RKO (cell line): ENCODE measurements at regions not wholly inside any gene's neighbourhood (a gene's known extent, or its start where the extent isn't known, plus 50 kb on each side); places are given as distances from the start of the nearest gene placed in this dataset.

ENCODE experiments used
- DNase-seq: peaks from one replicate; pipeline ENCODE4 v3.0.0-alpha.2; 2016; ENCODE audit warnings: low spot score

DNA sequence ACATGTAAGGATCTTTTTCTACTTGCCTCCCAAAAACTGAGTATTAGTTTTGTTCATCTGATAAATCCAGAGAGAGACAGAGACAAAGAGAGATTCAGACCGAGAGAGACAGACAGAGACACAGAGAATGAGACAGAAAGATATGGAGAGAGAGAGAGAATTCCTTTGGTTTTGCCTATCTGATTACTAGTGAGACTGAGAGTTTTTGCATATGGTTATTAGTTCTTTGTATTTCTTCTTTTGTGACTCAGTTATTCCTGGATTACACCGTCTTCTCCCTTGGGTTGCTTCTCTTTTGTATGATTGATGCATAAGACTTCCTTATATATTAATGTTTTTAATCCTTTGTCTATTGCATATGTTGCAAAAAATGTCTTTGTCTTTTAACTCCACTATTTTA lies 91.2 kb upstream of the SPATA31C2 start:
- no peak for DNase-seq

DNA sequence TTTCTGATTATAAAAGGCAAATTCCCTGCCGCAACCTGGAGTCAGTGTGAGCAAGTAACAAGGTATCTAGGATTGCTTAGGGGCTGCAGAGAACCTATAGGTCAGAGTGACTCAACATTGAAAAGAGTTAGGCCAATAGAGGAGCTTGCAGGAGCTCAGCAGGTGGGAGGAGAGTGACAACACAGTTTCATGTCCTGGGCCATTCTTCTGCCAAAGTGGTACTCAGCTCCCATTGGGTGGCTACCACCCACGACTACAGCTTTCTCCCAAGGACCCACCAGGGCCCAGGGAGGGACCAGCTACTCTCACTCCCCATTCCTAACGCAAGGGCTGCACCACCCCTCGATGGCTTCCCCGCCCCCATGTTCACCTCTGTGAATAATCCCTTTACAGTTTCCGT lies 86.7 kb upstream of the SPATA31C2 start:
- no peak for DNase-seq

DNA sequence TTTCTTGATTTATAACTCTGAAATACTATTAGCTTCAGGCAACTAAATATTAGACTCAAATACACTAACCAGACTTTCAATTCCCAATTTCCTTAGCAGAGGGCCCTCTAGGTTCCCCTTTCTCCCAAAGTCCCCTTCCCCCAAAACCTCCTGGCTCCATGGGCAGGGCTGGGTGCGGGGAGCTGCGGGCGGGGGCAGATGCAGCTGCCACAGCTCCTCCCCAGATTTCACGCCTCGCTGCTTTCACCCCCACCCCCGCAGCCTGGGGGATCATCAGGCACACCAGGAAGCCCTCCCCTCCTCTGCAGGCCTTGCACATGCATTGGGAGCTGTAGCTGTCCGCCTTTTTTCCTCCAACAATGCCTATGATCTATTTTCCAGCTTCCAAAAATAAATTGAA lies 82.8 kb upstream of the SPATA31C2 start:
- no peak for DNase-seq

DNA sequence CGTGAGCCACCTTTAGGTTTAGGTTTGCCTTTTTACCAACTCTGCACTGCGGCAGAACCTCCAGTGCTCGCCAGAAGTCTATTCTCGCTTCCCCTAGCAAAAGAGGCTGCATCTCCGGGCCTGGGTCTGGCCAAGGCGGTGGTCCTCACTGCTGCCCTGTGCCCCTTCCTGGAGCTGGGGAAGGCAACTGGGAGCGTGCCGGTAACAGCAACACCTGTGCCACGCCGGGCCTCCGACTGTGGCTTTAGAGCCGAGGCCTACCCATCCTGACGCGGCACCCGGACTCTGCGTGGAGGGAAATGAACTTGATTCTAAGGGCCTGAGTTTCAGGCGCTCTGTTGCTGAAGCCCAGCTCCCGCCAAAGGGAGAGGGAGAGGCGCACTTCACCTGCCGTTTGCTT lies 82.4 kb upstream of the SPATA31C2 start:
- no peak for DNase-seq

DNA sequence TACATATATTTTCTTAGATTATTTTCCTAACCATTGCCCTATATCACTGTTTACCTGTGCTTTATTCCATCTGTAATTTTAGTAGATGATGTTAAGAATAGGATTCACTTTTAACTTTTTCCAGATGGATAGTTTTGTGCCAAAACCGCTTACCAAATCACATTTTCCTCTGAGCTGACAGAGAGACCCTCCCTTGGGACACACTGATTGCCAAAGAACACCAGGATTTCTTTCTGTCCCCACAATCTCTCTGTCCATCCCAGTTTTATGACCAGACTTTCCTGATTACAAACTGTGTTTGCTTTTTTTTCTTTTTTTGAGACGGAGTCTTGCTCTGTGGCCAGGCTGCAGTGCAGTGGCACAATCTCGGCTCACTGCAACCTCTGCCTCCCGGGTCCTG lies 81.3 kb upstream of the SPATA31C2 start:
- DNase-seq, result no peak

DNA sequence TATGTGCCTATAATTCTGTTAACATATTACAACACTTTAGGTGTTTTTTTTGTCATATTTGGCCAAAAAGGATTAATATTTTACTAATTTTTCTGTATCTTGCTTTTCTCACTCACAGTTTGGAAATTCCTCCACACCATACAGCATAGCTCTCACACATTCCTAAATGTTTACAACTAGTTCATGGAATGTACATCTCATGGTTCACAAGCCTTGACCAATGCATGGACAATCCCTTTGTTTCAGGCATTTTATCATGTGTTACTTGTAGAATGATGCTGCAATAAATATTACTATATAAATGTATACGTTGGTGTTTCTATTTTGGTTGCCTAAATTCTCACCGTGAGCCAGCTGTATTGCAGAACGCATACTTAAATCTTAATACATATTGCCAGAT lies 80.5 kb upstream of the SPATA31C2 start:
- no peak for DNase-seq

DNA sequence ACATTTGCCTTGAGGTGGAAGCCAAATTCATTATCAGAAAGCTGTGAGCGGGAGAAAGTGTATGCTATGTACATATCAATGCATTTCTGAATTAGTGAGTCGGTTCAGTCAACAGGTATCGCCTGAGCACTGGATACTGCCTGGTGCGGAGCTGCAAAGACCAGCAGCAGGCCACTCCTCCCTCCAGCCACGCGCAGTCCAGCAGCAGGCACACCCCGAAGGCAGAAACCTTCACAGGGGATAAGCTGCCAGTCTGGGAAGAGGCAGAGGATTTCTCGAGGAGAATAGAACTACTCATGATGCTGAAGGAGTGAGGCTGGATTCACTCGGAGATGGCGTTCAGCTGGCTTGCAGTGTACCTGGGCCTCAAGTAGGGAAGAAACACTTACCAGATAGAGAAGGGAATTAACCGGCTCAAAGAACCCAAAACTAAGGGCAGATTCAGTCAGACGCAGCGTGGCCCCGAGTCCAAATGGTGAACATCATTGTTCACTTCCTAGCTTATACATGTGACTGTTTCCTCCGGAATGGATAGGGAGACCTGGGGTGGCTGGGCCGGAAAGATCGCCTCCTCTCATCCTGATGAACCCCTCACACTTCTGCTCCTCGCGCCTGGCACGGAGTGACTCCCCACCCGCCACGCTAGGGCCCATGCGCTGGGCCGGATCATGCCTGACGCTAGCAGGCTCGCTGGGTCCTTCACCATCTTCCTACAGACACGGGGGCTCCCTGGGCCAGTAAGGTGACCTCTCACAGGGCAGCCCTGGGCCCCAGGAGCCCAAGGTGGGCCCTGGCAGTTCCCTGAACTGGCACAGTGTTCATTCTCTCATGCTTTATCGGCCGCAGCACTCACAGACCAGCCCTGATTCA lies 78.1 kb upstream of the SPATA31C2 start:
- DNase-seq, result no peak

DNA sequence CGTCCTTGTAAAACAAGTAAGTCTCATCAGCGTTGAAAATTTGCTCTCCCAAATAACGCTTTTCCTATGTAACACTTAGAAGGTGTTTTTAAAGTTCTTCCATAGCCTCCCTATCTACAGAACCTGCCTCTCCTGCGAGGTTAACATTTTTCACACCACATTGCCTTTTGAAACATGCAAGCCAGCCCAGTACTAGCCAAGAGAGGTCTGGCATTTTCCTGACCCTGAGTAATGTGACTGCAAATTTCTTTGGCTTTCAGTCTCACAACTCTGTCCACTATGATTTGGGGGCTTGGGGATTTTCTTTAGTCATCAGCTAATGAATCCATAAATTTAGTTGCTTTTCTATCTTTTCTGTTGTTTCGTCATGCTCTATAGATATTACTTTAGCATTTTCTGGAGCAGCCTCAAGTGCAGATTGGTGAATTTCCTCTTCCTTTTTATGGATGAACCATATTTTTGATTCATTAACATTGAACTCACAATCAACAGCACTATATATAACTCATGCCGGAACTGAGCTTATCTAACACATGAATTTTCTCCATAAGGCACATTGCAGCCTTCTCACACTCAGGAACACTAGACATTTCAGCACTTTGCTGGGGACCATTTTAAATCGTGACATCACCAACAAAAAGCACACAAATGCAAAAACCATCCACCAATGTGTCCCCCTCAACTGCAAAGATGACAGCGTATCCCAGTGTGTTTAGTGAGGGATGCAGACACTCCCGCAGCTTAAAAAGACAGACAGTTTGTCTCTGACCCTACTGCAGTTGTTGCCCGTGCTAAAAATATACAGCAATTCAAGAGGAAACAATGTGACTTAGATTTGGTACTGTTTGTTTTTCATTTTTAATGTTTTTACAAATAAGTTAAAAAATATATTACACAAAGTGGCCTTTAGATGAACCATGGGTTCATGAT lies 77.2 kb upstream of the SPATA31C2 start:
- no peak for DNase-seq

DNA sequence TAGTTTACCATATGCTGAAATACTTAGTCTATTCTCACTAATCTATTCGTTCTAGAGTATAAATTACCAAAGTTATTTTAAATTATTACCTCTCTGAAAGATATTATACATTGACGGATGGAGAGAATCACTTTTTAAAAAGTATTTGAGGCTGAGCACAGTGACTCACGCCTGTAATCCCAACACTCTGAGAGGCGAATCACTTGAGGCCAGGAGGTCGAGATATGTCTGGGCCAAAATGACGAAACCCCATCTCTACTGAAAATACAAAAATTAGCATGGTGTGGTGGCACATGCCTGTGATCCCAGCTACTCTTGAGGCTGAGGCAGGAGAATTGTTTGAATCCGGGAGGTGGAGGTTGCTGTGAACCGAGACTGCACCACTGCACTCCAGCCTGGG lies 64.0 kb upstream of the SPATA31C2 start:
- DNase-seq, result no peak

DNA sequence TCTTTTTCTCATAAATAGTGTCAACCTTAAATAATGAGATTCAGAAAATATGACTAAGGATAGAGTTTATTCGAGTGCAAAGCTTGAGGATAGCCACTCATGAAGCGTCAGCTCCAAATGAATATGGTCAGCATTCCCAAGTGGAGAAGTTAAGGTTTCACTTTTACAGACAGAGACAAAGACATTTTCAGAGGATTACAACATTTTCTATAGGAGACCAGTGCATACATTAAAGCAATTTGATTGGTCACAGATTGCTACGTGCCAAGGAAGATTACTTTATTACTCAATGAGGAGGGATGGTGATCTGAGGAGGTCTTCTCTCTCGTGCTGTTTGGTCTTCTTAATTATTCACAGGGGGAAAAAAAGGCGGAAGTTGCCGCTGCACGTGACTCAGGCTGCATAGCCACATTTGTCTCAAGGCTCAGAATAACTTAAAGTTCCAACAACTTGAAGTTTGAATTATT lies 60.1 kb upstream of the SPATA31C2 start:
- no peak for DNase-seq

DNA sequence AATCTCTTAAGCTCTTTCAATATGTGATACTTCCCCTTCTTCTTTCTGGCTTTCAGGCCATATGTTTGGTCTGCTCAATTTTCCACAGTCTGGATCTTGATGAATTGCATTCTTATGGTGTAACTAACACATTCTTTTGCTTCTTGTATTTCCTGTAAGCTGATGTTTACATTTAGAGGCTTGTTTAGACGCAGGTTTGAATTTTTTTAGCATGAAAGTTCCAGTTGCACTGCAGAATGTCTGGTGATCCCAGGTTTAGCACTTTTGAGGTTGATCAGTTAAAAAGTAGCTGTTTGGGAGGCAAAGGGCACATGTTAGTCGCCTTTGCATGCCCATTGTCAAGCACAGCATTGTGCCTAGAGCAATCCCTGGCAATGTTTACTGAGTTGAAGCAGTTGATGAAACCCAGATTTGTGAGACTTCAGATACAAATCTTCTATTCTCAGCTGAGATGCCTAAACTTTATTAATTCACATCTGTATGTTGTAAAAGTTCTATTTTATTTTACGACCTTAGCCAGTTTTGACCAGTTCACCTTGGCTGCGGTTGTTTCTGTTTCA lies 59.6 kb upstream of the SPATA31C2 start:
- no peak for DNase-seq

DNA sequence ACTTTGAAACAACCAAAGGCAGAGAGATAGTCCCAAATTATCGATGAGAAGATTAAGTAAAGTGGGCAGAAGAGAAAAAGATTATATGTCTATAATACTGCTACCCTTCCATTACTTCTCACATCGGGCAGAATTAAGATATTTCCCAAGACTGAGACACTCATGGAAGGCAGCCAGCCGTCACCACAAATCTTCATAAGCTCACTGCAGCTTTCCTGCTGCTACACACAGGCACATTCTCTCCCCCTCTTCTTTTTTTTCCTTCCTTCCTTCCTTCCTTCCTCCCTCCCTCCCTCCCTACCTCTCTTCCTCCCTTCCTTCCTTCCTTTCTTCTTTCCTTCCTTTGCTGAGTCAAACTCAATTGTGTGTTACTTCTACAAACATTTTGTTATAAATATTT lies 58.7 kb upstream of the SPATA31C2 start:
- no peak for DNase-seq

DNA sequence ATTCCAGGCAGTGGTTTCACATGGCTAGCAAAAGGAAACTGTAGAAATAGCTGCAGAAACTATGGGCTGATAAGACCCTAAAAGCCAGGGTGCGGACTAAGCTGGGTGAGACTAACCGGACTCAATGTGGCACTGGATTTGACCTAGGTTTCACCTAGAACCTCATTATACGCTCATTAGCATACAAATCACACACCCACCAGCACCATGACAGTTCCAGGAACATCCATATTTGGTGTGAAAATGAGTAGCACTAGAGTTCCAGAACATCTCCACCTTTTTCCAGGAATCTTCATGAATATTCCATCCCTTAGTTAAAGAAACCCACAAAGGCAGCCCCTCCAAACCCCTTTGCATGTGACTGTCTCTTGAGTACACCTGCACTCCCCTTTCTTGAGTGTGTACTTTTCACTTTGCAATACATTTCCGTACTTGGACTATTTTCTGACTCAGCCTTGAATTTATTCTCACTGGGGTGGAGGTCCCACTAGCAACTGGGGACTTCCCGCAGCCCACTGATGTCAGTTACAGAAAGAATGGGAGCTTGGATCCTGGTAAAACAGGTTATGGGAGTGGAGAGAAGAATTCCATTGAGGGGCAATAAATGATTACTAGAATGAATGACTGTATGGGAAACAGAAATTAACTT lies 58.0 kb upstream of the SPATA31C2 start:
- no peak for DNase-seq

DNA sequence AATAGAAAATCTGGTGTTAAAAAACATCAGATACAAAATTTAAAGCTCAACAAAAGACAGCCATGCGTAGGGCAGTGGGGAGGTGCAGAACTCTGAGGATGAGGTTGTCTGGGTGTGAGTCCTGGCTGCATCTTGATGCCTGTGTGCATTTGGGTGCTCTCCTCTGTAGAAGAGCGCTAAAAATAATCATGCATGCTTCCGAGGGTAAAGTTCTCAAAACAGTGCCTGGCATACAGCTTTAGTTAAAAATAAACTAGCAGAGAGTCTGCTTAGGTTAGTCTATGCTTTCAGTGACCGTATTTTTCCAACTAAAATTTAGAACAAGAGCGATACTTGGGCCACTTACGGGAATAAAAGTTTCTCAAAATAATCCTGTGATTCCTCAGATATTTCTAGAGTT lies 55.5 kb upstream of the SPATA31C2 start:
- DNase-seq, result no peak

DNA sequence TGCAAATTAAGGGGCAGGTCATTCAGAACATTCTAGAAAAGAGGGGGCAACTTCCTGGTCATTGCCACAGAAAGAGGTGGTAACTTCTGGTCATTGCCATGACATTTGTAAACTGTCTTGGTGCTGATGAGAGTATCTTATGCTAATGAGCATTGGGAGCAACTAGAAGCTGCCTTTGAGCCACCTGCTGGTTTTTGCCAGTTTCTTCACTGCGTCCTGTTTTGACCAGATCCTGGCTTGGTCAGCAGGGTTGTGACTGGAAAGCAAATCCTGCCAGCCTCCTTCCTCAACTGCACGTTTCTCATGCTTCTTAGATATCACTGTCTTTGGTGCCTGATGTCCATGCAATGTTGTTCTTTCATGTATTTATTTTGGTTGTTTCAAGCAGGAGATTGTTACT lies 53.2 kb upstream of the SPATA31C2 start:
- no peak for DNase-seq

DNA sequence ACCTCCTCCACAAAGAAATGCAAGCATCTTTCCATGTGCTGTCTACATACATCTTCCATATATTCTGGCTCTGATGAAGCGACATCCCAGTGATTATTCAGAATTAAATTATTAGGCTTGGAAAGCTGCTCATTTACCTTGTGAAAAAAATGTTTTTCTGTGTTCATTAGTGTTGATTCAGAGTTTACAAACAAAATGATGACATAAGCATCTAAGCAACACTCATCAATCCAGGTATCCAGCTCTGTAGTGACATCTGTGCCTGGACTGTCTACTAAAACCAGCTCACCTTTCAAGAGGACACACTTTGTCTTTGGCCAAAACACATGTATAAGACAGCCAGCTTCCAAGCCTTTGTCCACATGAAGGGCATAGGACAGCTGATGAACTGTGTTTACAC lies 51.1 kb upstream of the SPATA31C2 start:
- no peak for DNase-seq
